Calu3 (cell line): ENCODE measurements at regions not wholly inside any gene's neighbourhood (a gene's known extent, or its start where the extent isn't known, plus 50 kb on each side); places are given as distances from the start of the nearest gene placed in this dataset.

Experiments used
- BruUV-seq: library from RNA; stranded (reverse); fragments of 400-500 nt; replicated peaks from 2 replicates; lab custom pipeline; 2021; lab: Mats Ljungman, UMichigan
- CTCF ChIA-PET: fragments of 300-600 bp; sonication (Branson Sonifier 250); formaldehyde crosslinking; loops from one replicate; lab custom pipeline; 2022; ENCODE audit warnings: antibody characterized with exemption; lab: Charles Lee
- DNase-seq: peaks from one replicate; pipeline ENCODE4 v3.0.0; 2022
- H3K27ac Mint-ChIP-seq: one replicate; pipeline ENCODE4 v1.8.0; 2022; ENCODE audit warnings: mixed read lengths; ENCODE audit not compliant: unreplicated experiment
- H3K27me3 Mint-ChIP-seq: one replicate; pipeline ENCODE4 v1.8.0; 2022; ENCODE audit warnings: mixed read lengths; ENCODE audit not compliant: unreplicated experiment
- H3K36me3 Mint-ChIP-seq: one replicate; pipeline ENCODE4 v1.8.0; 2022; ENCODE audit warnings: mild to moderate bottlenecking, moderate library complexity, mixed read lengths; ENCODE audit not compliant: insufficient read depth, unreplicated experiment
- H3K4me1 Mint-ChIP-seq: one replicate; pipeline ENCODE4 v1.8.0; 2022; ENCODE audit warnings: mild to moderate bottlenecking, low read depth, mixed read lengths; ENCODE audit not compliant: unreplicated experiment
- H3K4me3 Mint-ChIP-seq: one replicate; pipeline ENCODE4 v1.8.0; 2022; ENCODE audit warnings: mild to moderate bottlenecking, low read depth, moderate library complexity, mixed read lengths; ENCODE audit not compliant: unreplicated experiment
- H3K9me3 Mint-ChIP-seq: one replicate; pipeline ENCODE4 v1.8.0; 2022; ENCODE audit warnings: low read depth, mixed read lengths; ENCODE audit not compliant: unreplicated experiment
- CTCF ChIP-seq: fragments of 200-600 bp; IDR thresholded peaks from one replicate; pipeline ENCODE4 v1.8.0; 2022; ENCODE audit warnings: antibody characterized with exemption; ENCODE audit not compliant: unreplicated experiment
- intact Hi-C: fragments of 100-400 bp; cut with micrococcal nuclease; formaldehyde crosslinking; loops from one replicate; pipeline ENCODE4 v1.10.0; 2022; ENCODE audit not compliant: unreplicated experiment

- intact Hi-C loops, result loop anchor here (5.0 kb wide), 1 partner anchor 54 kb away; no protein-coding TSS in a partner anchor
- Mint-ChIP-seq H3K9me3 (peaks cover 7% of the 10 kb centered on the region), H3K36me3 (no peaks in the 10 kb centered on the region), H3K27ac (peak overlapping the region; percentile 95), H3K27me3 (no peaks in the 10 kb centered on the region), H3K4me3 (no peak overlapping the region), H3K4me1 (peaks cover 31% of the 10 kb centered on the region)
- TF ChIP-seq CTCF, result no peak
- BruUV-seq, result no TSS peak
- peak; percentile 54 for DNase-seq
- CTCF ChIA-PET, result interaction anchor here (1.6 kb wide), 1 partner anchor 16 kb away, joined by 6 read pairs; no protein-coding TSS in a partner anchor
Measured at GRCh38 chr2:19488009-19488691, 129.7 kb upstream of the OSR1 start.

GRCh38 chr2:19484736-19485135 is 126.3 kb upstream of the OSR1 start:
- Mint-ChIP-seq H3K4me3 (no peak overlapping the region), H3K36me3 (no peaks in the 10 kb centered on the region), H3K4me1 (peaks cover 25% of the 10 kb centered on the region), H3K27ac (no peak overlapping the region), H3K27me3 (no peaks in the 10 kb centered on the region), H3K9me3 (peaks cover 7% of the 10 kb centered on the region)
- no peak for DNase-seq
- CTCF ChIA-PET, result no interaction called here
- TF ChIP-seq CTCF, result no peak
- intact Hi-C loops, result loop anchor here (5.0 kb wide), 1 partner anchor 58 kb away; no protein-coding TSS in a partner anchor
- BruUV-seq, result no TSS peak

GRCh38 chr2:19480673-19481072 is 122.2 kb upstream of the OSR1 start:
- H3K27ac Mint-ChIP-seq, result no peak overlapping the region
- no peak for TF ChIP-seq CTCF
- H3K27me3 Mint-ChIP-seq, result no peaks in the 10 kb centered on the region
- no peak for DNase-seq
- H3K36me3 Mint-ChIP-seq, result no peaks in the 10 kb centered on the region
- intact Hi-C loops, result no loop called here
- peaks cover 24% of the 10 kb centered on the region for H3K4me1 Mint-ChIP-seq
- BruUV-seq, result no TSS peak
- H3K4me3 Mint-ChIP-seq, result no peak overlapping the region
- H3K9me3 Mint-ChIP-seq, result no peaks in the 10 kb centered on the region
- CTCF ChIA-PET, result no interaction called here

- no TSS peak for BruUV-seq
- CTCF ChIA-PET, result no interaction called here
- intact Hi-C loops, result no loop called here
- DNase-seq, result no peak
- TF ChIP-seq CTCF, result no peak
- no peaks in the 10 kb centered on the region for H3K36me3 Mint-ChIP-seq
- no peaks in the 10 kb centered on the region for H3K27me3 Mint-ChIP-seq
- no peak overlapping the region for H3K4me3 Mint-ChIP-seq
- H3K9me3 Mint-ChIP-seq, result no peaks in the 10 kb centered on the region
- H3K4me1 Mint-ChIP-seq, result peaks cover 24% of the 10 kb centered on the region
- no peak overlapping the region for H3K27ac Mint-ChIP-seq
Measured at GRCh38 chr2:19479666-19480065, 121.2 kb upstream of the OSR1 start.
